Endothelial cell of umbilical vein (primary cell): ENCODE measurements at regions not wholly inside any gene's neighbourhood (a gene's known extent, or its start where the extent isn't known, plus 50 kb on each side); places are given as distances from the start of the nearest gene placed in this dataset.

Experiments used
- BruUV-seq: library from RNA; stranded (reverse); fragments of 400-500 nt; replicated peaks from 2 replicates; lab custom pipeline; 2021; lab: Mats Ljungman, UMichigan
- CTCF ChIA-PET: fragments of 300-600, 350-600 bp; sonication (Branson Sonifier 250); formaldehyde crosslinking; loops from one replicate; lab custom pipeline; 2021; ENCODE audit warnings: antibody characterized with exemption, inconsistent platforms; lab: Charles Lee
- POLR2A ChIA-PET: fragments of 300-600, 350-600 bp; sonication (Branson Sonifier 250); formaldehyde crosslinking; loops from one replicate; lab custom pipeline; 2021; ENCODE audit warnings: antibody characterized with exemption, inconsistent platforms; lab: Charles Lee
- DNase-seq: peaks from one replicate; pipeline ENCODE4 v3.0.0-alpha.2; 2011; ENCODE audit warnings: low read depth, low spot score
- FAIRE-seq: peaks from 2 replicates; lab custom pipeline; 2011; peaks lifted over from hg19 to GRCh38; lab: Jason Lieb, UNC
- H2AFZ ChIP-seq: 2 replicates; pipeline ENCODE4 v1.6.0; 2012; ENCODE audit warnings: low read depth, low read length, control low read depth, inconsistent platforms
- H3K27ac ChIP-seq: 2 replicates; pipeline ENCODE4 v1.5.1; 2011; ENCODE audit warnings: low read depth, mild to moderate bottlenecking, control low read depth, low read length, moderate library complexity; ENCODE audit not compliant: insufficient read depth
- H3K27me3 ChIP-seq, 2 experiments: 2 replicates each; pipeline versions ENCODE4 v1.6.0 to v1.6.1; 2011; ENCODE audit warnings: low read length in 2 of 2, mixed read lengths in 1 of 2; ENCODE audit not compliant: control insufficient read depth in 2 of 2, insufficient read depth in 2 of 2
- H3K36me3 ChIP-seq, 2 experiments: 2 replicates in 1 of 2; 3 replicates in 1 of 2; pipeline ENCODE4 v1.5.1; 2011; ENCODE audit warnings: low read length in 2 of 2, mild to moderate bottlenecking in 1 of 2, moderate library complexity in 1 of 2; ENCODE audit not compliant: control insufficient read depth in 2 of 2, insufficient read depth in 2 of 2; ENCODE audit errors: extremely low read depth in 1 of 2
- H3K4me1 ChIP-seq: 3 replicates; pipeline ENCODE4 v1.5.1; 2011; ENCODE audit warnings: mild to moderate bottlenecking, low read length; ENCODE audit not compliant: control insufficient read depth, insufficient read depth; ENCODE audit errors: extremely low read depth
- H3K4me2 ChIP-seq: 2 replicates; pipeline ENCODE4 v1.6.1; 2011; ENCODE audit warnings: low read length, control low read depth, mixed read lengths; ENCODE audit not compliant: insufficient read depth
- H3K4me3 ChIP-seq, 3 experiments: fragments of 200-600 bp in 1 of 3; sonication (generic), shearing (Covaris generic) in 1 of 3; replicated peaks in 1 of 3; 2 replicates each; pipeline ENCODE4 v1.5.1; 2011 to 2016; ENCODE audit warnings: control low read depth in 3 of 3, low read length in 3 of 3, mild to moderate bottlenecking in 2 of 3, inconsistent platforms in 1 of 3, low read depth in 1 of 3, moderate library complexity in 1 of 3; ENCODE audit not compliant: insufficient read depth in 1 of 3
- H3K79me2 ChIP-seq: 2 replicates; pipeline ENCODE4 v1.6.0; 2012; ENCODE audit warnings: low read length, inconsistent platforms; ENCODE audit not compliant: control insufficient read depth, insufficient read depth
- H3K9ac ChIP-seq: replicated peaks from 2 replicates; pipeline ENCODE3; 2011; ENCODE audit warnings: low read length, control low read depth; ENCODE audit not compliant: insufficient read depth; ENCODE audit errors: extremely low read depth
- H3K9me1 ChIP-seq: replicated peaks from 3 replicates; pipeline ENCODE4 v1.6.0; 2011; ENCODE audit warnings: mild to moderate bottlenecking, low read length; ENCODE audit not compliant: control insufficient read depth, insufficient read depth; ENCODE audit errors: extremely low read depth
- H3K9me3 ChIP-seq: replicated peaks from 2 replicates; pipeline ENCODE4 v1.5.1; 2012; ENCODE audit warnings: low read length, inconsistent platforms; ENCODE audit not compliant: control insufficient read depth, insufficient read depth
- H4K20me1 ChIP-seq: replicated peaks from 2 replicates; pipeline ENCODE3; 2011; ENCODE audit warnings: mild to moderate bottlenecking, low read length; ENCODE audit not compliant: control insufficient read depth, insufficient read depth; ENCODE audit errors: extremely low read depth
- EZH2 ChIP-seq: IDR thresholded peaks from 2 replicates; pipeline ENCODE4 v1.6.1; 2012; ENCODE audit warnings: borderline replicate concordance, low read depth, mild to moderate bottlenecking, moderate library complexity, low read length, inconsistent platforms; ENCODE audit not compliant: severe bottlenecking
- FOS ChIP-seq: IDR thresholded peaks from 2 replicates; pipeline ENCODE4 v1.6.1; 2011; ENCODE audit warnings: mild to moderate bottlenecking, low read length, moderate library complexity, borderline replicate concordance; ENCODE audit not compliant: insufficient read depth
- GATA2 ChIP-seq: IDR thresholded peaks from 2 replicates; pipeline ENCODE4 v1.7.0; 2011; ENCODE audit warnings: low read depth, mild to moderate bottlenecking, moderate library complexity, mixed read lengths, low read length; ENCODE audit not compliant: insufficient read length, insufficient read depth
- JUN ChIP-seq: IDR thresholded peaks from 2 replicates; pipeline ENCODE4 v1.6.1; 2011; ENCODE audit warnings: borderline replicate concordance, low read depth; ENCODE audit not compliant: insufficient read length, insufficient read depth
- MYC ChIP-seq: IDR thresholded peaks from one replicate; pipeline ENCODE4 v1.6.1; 2011; ENCODE audit warnings: mild to moderate bottlenecking, low read depth, low read length
- POLR2A ChIP-seq: IDR thresholded peaks from 2 replicates; pipeline ENCODE4 v1.6.1; 2012; ENCODE audit warnings: low read depth, mild to moderate bottlenecking, control low read depth, low read length
- POLR2AphosphoS5 ChIP-seq: IDR thresholded peaks from 2 replicates; pipeline ENCODE4 v1.6.1; 2012; ENCODE audit warnings: low read depth, mild to moderate bottlenecking, control low read depth, low read length, moderate library complexity; ENCODE audit not compliant: insufficient read depth
- dilution Hi-C: fragments of 300-500 bp; cut with MboI; formaldehyde crosslinking; loops from one replicate; pipeline ENCODE4 v1.15.0; 2019; ENCODE audit warnings: low sequenced_read_pairs; ENCODE audit not compliant: extremely low pct_ligation_motif_present
- intact Hi-C: fragments of 100-400 bp; cut with micrococcal nuclease; formaldehyde crosslinking; loops from one replicate; pipeline ENCODE4 v1.10.0; 2022
- TF ChIP-seq, protein P1 (sequence below): IDR thresholded peaks from 2 replicates; pipeline ENCODE4 v1.6.1; 2011; ENCODE audit not compliant: insufficient read depth, insufficient read length
- TF ChIP-seq, protein P2 (sequence below), 2 donors: IDR thresholded peaks; 1 replicate in 1 of 2; 2 replicates in 1 of 2; pipeline ENCODE4 v1.5.1; 2011; ENCODE audit warnings: low read length in 2 of 2, mild to moderate bottlenecking in 2 of 2, moderate library complexity in 2 of 2, control low read depth in 1 of 2, inconsistent platforms in 1 of 2, low read depth in 1 of 2; ENCODE audit not compliant: insufficient read depth in 1 of 2; ENCODE audit errors: extremely low read depth in 1 of 2

DNA sequence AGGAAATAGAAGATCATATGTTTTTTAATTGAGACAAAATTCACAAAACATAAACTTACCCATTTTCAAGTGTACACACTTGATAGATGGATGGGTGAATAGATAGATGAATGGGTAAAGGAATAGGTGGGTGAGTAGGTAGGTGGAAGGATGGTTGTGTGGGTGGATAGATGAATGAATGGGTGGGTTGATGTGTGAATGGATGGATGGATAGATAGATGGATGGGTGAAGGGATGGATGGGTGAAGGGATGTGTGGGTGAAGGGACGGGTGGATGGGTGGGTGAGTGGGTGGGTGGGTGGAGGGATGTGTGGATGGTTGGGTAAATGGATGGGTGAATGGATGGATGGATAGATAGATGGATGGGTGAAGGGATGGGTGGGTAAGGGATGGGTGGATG, 86.1 kb upstream of the KCND3 start:
- no peak for FAIRE-seq
- no peaks in the 10 kb centered on the region for H4K20me1 ChIP-seq
- H3K27me3 ChIP-seq, result no peaks in the 10 kb centered on the region

DNA sequence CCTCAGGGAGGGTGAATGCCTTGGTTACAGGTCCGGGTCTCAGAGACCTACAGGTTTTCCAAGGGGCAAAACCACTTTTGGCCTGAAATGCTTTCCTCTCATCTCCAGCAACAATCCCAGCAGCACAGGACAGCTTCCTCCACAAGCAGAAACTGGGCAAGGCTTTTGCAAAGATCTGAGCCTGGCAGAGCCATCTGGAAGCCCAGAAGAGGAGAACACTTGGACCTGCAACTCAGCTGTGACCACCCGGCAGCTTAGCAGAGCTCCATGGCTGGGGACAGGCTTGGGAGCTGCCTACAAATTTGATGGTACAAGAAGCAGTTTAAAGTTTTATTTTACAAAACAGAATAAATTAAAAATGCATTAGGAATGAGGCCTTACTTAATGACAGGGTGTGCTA, 90.0 kb upstream of the KCND3 start:
- Histone ChIP-seq H3K4me1 (no peaks in the 10 kb centered on the region), H3K79me2 (no peaks in the 10 kb centered on the region), H3K27ac (no peak overlapping the region), H4K20me1 (no peaks in the 10 kb centered on the region), H2AFZ (no peak overlapping the region), H3K9ac (no peak overlapping the region), H3K9me3 (no peaks in the 10 kb centered on the region), H3K9me1 (no peaks in the 10 kb centered on the region), H3K4me3 (no peak overlapping the region), H3K27me3 (no peaks in the 10 kb centered on the region), H3K36me3 (no peaks in the 10 kb centered on the region), H3K4me2 (no peak overlapping the region)
- CTCF ChIA-PET, result no interaction called here
- TF ChIP-seq GATA2 (no peak), MYC (no peak), POLR2AphosphoS5 (no peak), FOS (no peak), POLR2A (no peak), EZH2 (no peak), JUN (no peak)
- TF ChIP-seq, protein P1, sequence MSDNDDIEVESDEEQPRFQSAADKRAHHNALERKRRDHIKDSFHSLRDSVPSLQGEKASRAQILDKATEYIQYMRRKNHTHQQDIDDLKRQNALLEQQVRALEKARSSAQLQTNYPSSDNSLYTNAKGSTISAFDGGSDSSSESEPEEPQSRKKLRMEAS, result no peak
- TF ChIP-seq, protein P2, sequence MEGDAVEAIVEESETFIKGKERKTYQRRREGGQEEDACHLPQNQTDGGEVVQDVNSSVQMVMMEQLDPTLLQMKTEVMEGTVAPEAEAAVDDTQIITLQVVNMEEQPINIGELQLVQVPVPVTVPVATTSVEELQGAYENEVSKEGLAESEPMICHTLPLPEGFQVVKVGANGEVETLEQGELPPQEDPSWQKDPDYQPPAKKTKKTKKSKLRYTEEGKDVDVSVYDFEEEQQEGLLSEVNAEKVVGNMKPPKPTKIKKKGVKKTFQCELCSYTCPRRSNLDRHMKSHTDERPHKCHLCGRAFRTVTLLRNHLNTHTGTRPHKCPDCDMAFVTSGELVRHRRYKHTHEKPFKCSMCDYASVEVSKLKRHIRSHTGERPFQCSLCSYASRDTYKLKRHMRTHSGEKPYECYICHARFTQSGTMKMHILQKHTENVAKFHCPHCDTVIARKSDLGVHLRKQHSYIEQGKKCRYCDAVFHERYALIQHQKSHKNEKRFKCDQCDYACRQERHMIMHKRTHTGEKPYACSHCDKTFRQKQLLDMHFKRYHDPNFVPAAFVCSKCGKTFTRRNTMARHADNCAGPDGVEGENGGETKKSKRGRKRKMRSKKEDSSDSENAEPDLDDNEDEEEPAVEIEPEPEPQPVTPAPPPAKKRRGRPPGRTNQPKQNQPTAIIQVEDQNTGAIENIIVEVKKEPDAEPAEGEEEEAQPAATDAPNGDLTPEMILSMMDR (IDR thresholded peaks at IDR 0.05; ENCODE audit: extremely low read depth in 1 of 2, insufficient read depth in 1 of 2, low read depth in 1 of 2, low read length in 2 of 2), result no peak
- intact Hi-C loops, result no loop called here
- dilution Hi-C loops, result no loop called here
- DNase-seq (no peak), FAIRE-seq (no peak)
- no TSS peak for BruUV-seq
- POLR2A ChIA-PET, result no interaction called here

More for the DNA sequence above, 86.1 kb upstream of the KCND3 start:
- H3K27ac ChIP-seq, result no peak overlapping the region
- dilution Hi-C loops (no loop called here), intact Hi-C loops (no loop called here)
- ChIA-PET CTCF (no interaction called here), POLR2A (no interaction called here)
- DNase-seq, result no peak
- H3K9ac ChIP-seq, result no peak overlapping the region
- H2AFZ ChIP-seq, result no peak overlapping the region
- H3K4me1 ChIP-seq, result no peaks in the 10 kb centered on the region
- no peaks in the 10 kb centered on the region for H3K79me2 ChIP-seq
- no TSS peak for BruUV-seq
- no peak overlapping the region for H3K4me3 ChIP-seq
- no peaks in the 10 kb centered on the region for H3K36me3 ChIP-seq
- no peaks in the 10 kb centered on the region for H3K9me1 ChIP-seq
- no peak overlapping the region for H3K4me2 ChIP-seq
- H3K9me3 ChIP-seq, result no peaks in the 10 kb centered on the region
- no peak for TF ChIP-seq POLR2A
- TF ChIP-seq EZH2, result no peak
